HG02759 (cell line): ENCODE measurements at regions not wholly inside any gene's neighbourhood (a gene's known extent, or its start where the extent isn't known, plus 50 kb on each side); places are given as distances from the start of the nearest gene placed in this dataset.
"Not testable (repeated sequence)": the region's sequence is repeated elsewhere in the genome, so short reads cannot be mapped to it uniquely, and the experiment has no call there.

Experiments
- ATAC-seq: cut with Tn5 transposase; IDR thresholded peaks from one replicate; pipeline ENCODE4 v1.9.1; 2021; ENCODE audit warnings: mild to moderate bottlenecking, moderate library complexity; ENCODE audit not compliant: unreplicated experiment

GRCh38 chr3:3346556-3346955, 167.1 kb upstream of the CRBN start:
- no peak for ATAC-seq

- no peak for ATAC-seq
Observed at GRCh38 chr3:3342141-3342540, 162.7 kb upstream of the CRBN start.

GRCh38 chr3:3340965-3341895, 161.7 kb upstream of the CRBN start:
- ATAC-seq = no peak

GRCh38 chr3:3340526-3340925, 161.0 kb upstream of the CRBN start:
- ATAC-seq = no peak

GRCh38 chr3:3335903-3336302, 156.4 kb upstream of the CRBN start:
- no peak for ATAC-seq

- ATAC-seq = no peak
Observed at GRCh38 chr3:3334491-3334890, 155.0 kb upstream of the CRBN start.

- ATAC-seq = no peak
Observed at GRCh38 chr3:3333571-3333970, 154.1 kb upstream of the CRBN start.

- ATAC-seq = no peak
Observed at GRCh38 chr3:3316521-3316920, 137.0 kb upstream of the CRBN start.

- ATAC-seq = no peak
Observed at GRCh38 chr3:3315846-3316245, 136.4 kb upstream of the CRBN start.

GRCh38 chr3:3309887-3310286, 130.4 kb upstream of the CRBN start:
- no peak for ATAC-seq

GRCh38 chr3:3308809-3309208, 129.3 kb upstream of the CRBN start:
- ATAC-seq = no peak

- no peak for ATAC-seq
Observed at GRCh38 chr3:3307491-3307890, 128.0 kb upstream of the CRBN start.

- no peak for ATAC-seq
Observed at GRCh38 chr3:3305841-3306240, 126.3 kb upstream of the CRBN start.

GRCh38 chr3:3305084-3305483, 125.6 kb upstream of the CRBN start:
- ATAC-seq = no peak

GRCh38 chr3:3303636-3304035, 124.1 kb upstream of the CRBN start:
- ATAC-seq = no peak

GRCh38 chr3:3302964-3303363, 123.5 kb upstream of the CRBN start:
- no peak for ATAC-seq

- ATAC-seq = no peak
Observed at GRCh38 chr3:3301476-3301875, 122.0 kb upstream of the CRBN start.

- ATAC-seq = no peak
Observed at GRCh38 chr3:3296979-3297381, 117.5 kb upstream of the CRBN start.

GRCh38 chr3:3295586-3295985, 116.1 kb upstream of the CRBN start:
- no peak for ATAC-seq

GRCh38 chr3:3291756-3292283, 112.3 kb upstream of the CRBN start:
- not testable (repeated sequence) for ATAC-seq

GRCh38 chr3:3288255-3288654, 108.8 kb upstream of the CRBN start:
- no peak for ATAC-seq

- ATAC-seq = no peak
Observed at GRCh38 chr3:3286014-3286413, 106.5 kb upstream of the CRBN start.

- peak; percentile 49 for ATAC-seq
Observed at GRCh38 chr3:3281024-3281423, 101.5 kb upstream of the CRBN start.
